ENCODE measurements at regions not wholly inside any gene's neighbourhood (a gene's known extent, or its start where the extent isn't known, plus 50 kb on each side); places are given as distances from the start of the nearest gene placed in this dataset.

- no peaks in the 10 kb centered on the region for H3K9me3 ChIP-seq (ENCODE audit: severe bottlenecking)
- TF ChIP-seq, protein P1, sequence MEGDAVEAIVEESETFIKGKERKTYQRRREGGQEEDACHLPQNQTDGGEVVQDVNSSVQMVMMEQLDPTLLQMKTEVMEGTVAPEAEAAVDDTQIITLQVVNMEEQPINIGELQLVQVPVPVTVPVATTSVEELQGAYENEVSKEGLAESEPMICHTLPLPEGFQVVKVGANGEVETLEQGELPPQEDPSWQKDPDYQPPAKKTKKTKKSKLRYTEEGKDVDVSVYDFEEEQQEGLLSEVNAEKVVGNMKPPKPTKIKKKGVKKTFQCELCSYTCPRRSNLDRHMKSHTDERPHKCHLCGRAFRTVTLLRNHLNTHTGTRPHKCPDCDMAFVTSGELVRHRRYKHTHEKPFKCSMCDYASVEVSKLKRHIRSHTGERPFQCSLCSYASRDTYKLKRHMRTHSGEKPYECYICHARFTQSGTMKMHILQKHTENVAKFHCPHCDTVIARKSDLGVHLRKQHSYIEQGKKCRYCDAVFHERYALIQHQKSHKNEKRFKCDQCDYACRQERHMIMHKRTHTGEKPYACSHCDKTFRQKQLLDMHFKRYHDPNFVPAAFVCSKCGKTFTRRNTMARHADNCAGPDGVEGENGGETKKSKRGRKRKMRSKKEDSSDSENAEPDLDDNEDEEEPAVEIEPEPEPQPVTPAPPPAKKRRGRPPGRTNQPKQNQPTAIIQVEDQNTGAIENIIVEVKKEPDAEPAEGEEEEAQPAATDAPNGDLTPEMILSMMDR (IDR thresholded peaks at IDR 0.05; ENCODE audit: low read depth, low read length) = no peak
- H3K36me3 ChIP-seq = no peaks in the 10 kb centered on the region
- DNase-seq = no peak
- H3K27ac ChIP-seq = no peak overlapping the region
- H3K27me3 ChIP-seq (ENCODE audit: insufficient read depth, low read depth, severe bottlenecking) = no peaks in the 10 kb centered on the region
- no peak overlapping the region for H3K4me3 ChIP-seq (ENCODE audit: low read depth, low read length)
These were observed 338.5 kb downstream of the MDFIC start for GRCh38 chr7:115260381-115260780.

GRCh38 chr7:115252461-115252860 is 330.6 kb downstream of the MDFIC start:
- no peak for DNase-seq
- TF ChIP-seq, protein P1 (IDR thresholded peaks at IDR 0.05; ENCODE audit: low read depth, low read length) = no peak
- Histone ChIP-seq H3K4me3 (ENCODE audit: low read depth, low read length) (no peak overlapping the region), H3K27ac (no peak overlapping the region), H3K27me3 (ENCODE audit: insufficient read depth, low read depth, severe bottlenecking) (no peaks in the 10 kb centered on the region), H3K9me3 (ENCODE audit: severe bottlenecking) (no peaks in the 10 kb centered on the region), H3K36me3 (no peaks in the 10 kb centered on the region)

GRCh38 chr7:115249080-115249479 is 327.2 kb downstream of the MDFIC start:
- H3K36me3 ChIP-seq = no peaks in the 10 kb centered on the region
- TF ChIP-seq, protein P1 (IDR thresholded peaks at IDR 0.05; ENCODE audit: low read depth, low read length) = no peak
- no peak overlapping the region for H3K4me3 ChIP-seq (ENCODE audit: low read depth, low read length)

GRCh38 chr7:115241151-115241550 is 319.3 kb downstream of the MDFIC start:
- TF ChIP-seq, protein P1 (IDR thresholded peaks at IDR 0.05; ENCODE audit: low read depth, low read length) = no peak
- Histone ChIP-seq H3K9me3 (ENCODE audit: severe bottlenecking) (no peaks in the 10 kb centered on the region), H3K36me3 (no peaks in the 10 kb centered on the region), H3K27me3 (ENCODE audit: insufficient read depth, low read depth, severe bottlenecking) (no peaks in the 10 kb centered on the region), H3K4me3 (ENCODE audit: low read depth, low read length) (no peak overlapping the region), H3K27ac (no peak overlapping the region)
- DNase-seq = no peak

More at GRCh38 chr7:115249080-115249479, 327.2 kb downstream of the MDFIC start:
- H3K9me3 ChIP-seq (ENCODE audit: severe bottlenecking) = no peaks in the 10 kb centered on the region
- no peak overlapping the region for H3K27ac ChIP-seq
- H3K27me3 ChIP-seq (ENCODE audit: insufficient read depth, low read depth, severe bottlenecking) = no peaks in the 10 kb centered on the region
- no peak for DNase-seq

DNA sequence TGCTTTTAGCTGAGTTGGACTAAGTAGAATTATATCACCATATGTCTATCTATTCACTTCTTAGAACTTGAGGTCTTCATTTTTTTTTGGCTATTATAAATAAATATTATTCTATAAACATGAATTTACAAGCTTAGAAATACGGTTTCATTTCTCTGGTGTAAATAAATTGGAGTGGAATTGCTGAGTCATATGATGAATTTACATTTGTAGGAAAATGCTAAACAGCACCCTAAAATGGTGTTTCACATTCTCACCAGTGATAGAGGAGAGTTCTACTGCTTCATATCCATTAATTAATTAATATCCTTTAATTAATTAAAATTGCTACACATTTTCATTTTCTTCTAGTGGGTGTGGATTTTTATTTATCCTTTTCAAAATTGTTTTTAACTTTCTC is 318.3 kb downstream of the MDFIC start:
- H3K27ac ChIP-seq = no peak overlapping the region
- no peak for DNase-seq
- no peak overlapping the region for H3K4me3 ChIP-seq (ENCODE audit: low read depth, low read length)
- TF ChIP-seq, protein P1 (IDR thresholded peaks at IDR 0.05; ENCODE audit: low read depth, low read length) = no peak
- no peaks in the 10 kb centered on the region for H3K27me3 ChIP-seq (ENCODE audit: insufficient read depth, low read depth, severe bottlenecking)
- no peaks in the 10 kb centered on the region for H3K36me3 ChIP-seq
- peaks cover 6% of the 10 kb centered on the region for H3K9me3 ChIP-seq (ENCODE audit: severe bottlenecking)

- no peak overlapping the region for H3K4me3 ChIP-seq (ENCODE audit: low read depth, low read length)
- H3K27me3 ChIP-seq (ENCODE audit: insufficient read depth, low read depth, severe bottlenecking) = no peaks in the 10 kb centered on the region
- no peak for DNase-seq
- H3K27ac ChIP-seq = no peak overlapping the region
- no peaks in the 10 kb centered on the region for H3K36me3 ChIP-seq
- TF ChIP-seq, protein P1 (IDR thresholded peaks at IDR 0.05; ENCODE audit: low read depth, low read length) = no peak
- peaks cover 10% of the 10 kb centered on the region for H3K9me3 ChIP-seq (ENCODE audit: severe bottlenecking)
These were observed 313.2 kb downstream of the MDFIC start for GRCh38 chr7:115235075-115235474.

Data from WERI-Rb-1 (cell line).